ENCODE measurements at regions not wholly inside any gene's neighbourhood (a gene's known extent, or its start where the extent isn't known, plus 50 kb on each side); places are given as distances from the start of the nearest gene placed in this dataset.

DNA sequence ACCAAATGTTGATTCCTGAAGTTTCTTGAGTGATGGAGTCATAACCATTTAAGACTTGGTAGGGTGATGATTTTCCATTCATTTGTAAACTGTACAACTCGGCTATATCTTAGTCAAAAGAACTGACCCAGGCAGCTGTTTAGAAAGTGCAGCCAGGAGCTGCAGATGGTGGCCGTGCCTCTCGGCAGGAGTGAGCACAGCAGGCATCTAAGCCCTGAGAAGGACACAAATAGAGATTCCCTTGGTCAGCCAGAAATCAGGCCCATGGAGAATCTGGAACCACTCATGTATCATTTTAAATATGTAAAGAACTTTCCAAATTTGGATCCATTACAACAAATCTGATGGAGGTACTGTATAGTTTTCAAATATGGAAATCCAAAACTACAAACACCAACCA is 177.0 kb upstream of the AKR1E2 start:
- no peak for TF ChIP-seq POLR2A (IDR thresholded peaks at IDR 0.05; ENCODE audit: low read depth, low read length)
- no peak for TF ChIP-seq POLR2AphosphoS5 (IDR thresholded peaks at IDR 0.05; ENCODE audit: low read depth, low read length)
- no peak for TF ChIP-seq SPI1 (IDR thresholded peaks at IDR 0.05; ENCODE audit: low read depth, low read length)
